ENCODE measurements at regions not wholly inside any gene's neighbourhood (a gene's known extent, or its start where the extent isn't known, plus 50 kb on each side); places are given as distances from the start of the nearest gene placed in this dataset.

DNA sequence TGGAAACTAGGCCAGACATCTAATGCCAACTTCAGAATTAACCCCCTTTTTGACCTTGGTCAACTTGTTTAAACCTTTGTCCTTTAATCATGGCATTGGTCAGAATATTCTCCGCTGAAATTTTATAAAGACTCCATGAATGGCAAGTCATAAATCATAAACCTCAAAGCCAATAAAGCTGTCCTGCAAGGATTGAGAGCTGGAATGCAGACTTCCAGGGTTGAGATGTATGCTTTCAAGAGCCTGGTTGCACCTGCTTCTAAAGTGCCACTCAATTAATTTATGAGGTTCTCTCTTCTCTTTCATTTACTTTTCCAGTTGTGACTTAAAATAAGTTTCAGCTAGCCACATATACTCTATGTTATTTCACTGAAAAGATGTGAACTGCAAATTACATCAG is 136.2 kb upstream of the HCCS start:
- no peak for TF ChIP-seq CTCF (IDR thresholded peaks at IDR 0.05)
- TF ChIP-seq EZH2phosphoT487 (IDR thresholded peaks at IDR 0.05): no peak
- TF ChIP-seq EZH2 (IDR thresholded peaks at IDR 0.05): no peak

All from neural progenitor cell (in vitro differentiated cells).